ENCODE measurements at regions not wholly inside any gene's neighbourhood (a gene's known extent, or its start where the extent isn't known, plus 50 kb on each side); places are given as distances from the start of the nearest gene placed in this dataset.

GRCh38 chr15:38709196-38709595 is 144.6 kb upstream of the RASGRP1 start:
- TF ChIP-seq CTCF (conservative IDR thresholded peaks at IDR 0.05; ENCODE audit: low read depth, low read length) = no peak
- TF ChIP-seq EZH2 (IDR thresholded peaks at IDR 0.05; ENCODE audit: borderline replicate concordance, low read depth, low read length, poor library complexity, severe bottlenecking) = no peak
